ENCODE measurements at regions not wholly inside any gene's neighbourhood (a gene's known extent, or its start where the extent isn't known, plus 50 kb on each side); places are given as distances from the start of the nearest gene placed in this dataset.

- Histone ChIP-seq H3K14ac (replicated peaks; ENCODE audit: low read depth, low read length) (no peak overlapping the region), H3K4ac (ENCODE audit: low read depth, low read length) (no peak overlapping the region), H2AFZ (replicated peaks; ENCODE audit: low read length, poor library complexity) (no peak overlapping the region), H3K4me1 (ENCODE audit: control insufficient read depth, insufficient read depth, low read length) (no peaks in the 10 kb centered on the region), H3K27ac (ENCODE audit: insufficient read depth, low read length) (no peak overlapping the region), H3K4me3 (ENCODE audit: insufficient read depth, low read depth, low read length) (no peak overlapping the region), H3K27me3 (ENCODE audit: control insufficient read depth, insufficient read depth, low read length) (no peaks in the 10 kb centered on the region), H3K18ac (ENCODE audit: low read depth, low read length) (no peak overlapping the region), H3K4me2 (ENCODE audit: low read depth, low read length) (no peak overlapping the region), H4K8ac (ENCODE audit: low read depth in 2 of 2, low read length in 2 of 2) (no peak overlapping the region), H3K9me3 (ENCODE audit: control insufficient read depth, insufficient read depth, low read length) (no peaks in the 10 kb centered on the region), H3K79me1 (ENCODE audit: low read depth in 1 of 2, low read length in 2 of 2) (no peaks in the 10 kb centered on the region), H4K5ac (ENCODE audit: low read depth, low read length) (no peak overlapping the region), H4K20me1 (ENCODE audit: insufficient read depth, low read length) (no peaks in the 10 kb centered on the region), H2BK120ac (ENCODE audit: low read depth, low read length) (no peak overlapping the region), H2BK5ac (ENCODE audit: low read depth, low read length, poor library complexity, severe bottlenecking) (no peak overlapping the region), H3K9ac (ENCODE audit: low read depth, low read length) (no peak overlapping the region), H2BK20ac (ENCODE audit: low read depth, low read length) (no peak overlapping the region), H2BK15ac (ENCODE audit: low read depth, low read length) (no peak overlapping the region), H3K56ac (ENCODE audit: extremely low read depth, insufficient read depth, low read length) (no peak overlapping the region), H2AK5ac (ENCODE audit: low read depth, low read length) (no peak overlapping the region), H3K9me1 (ENCODE audit: insufficient read depth, low read length) (no peaks in the 10 kb centered on the region), H2AK9ac (replicated peaks; ENCODE audit: low read depth, low read length, poor library complexity) (no peak overlapping the region), H3K36me3 (ENCODE audit: control insufficient read depth, insufficient read depth, low read length) (no peaks in the 10 kb centered on the region), H3K23ac (ENCODE audit: low read depth, low read length) (no peak overlapping the region), H4K91ac (ENCODE audit: insufficient read depth, low read depth, low read length) (no peak overlapping the region)
- BruUV-seq (replicated peaks) = no TSS peak
- ATAC-seq (ENCODE audit: low read depth) = no peak
- dilution Hi-C loops (cut with HindIII; ENCODE audit: low sequenced_read_pairs, unreplicated experiment) = no loop called here
- in situ Hi-C loops (cut with MboI; ENCODE audit: low sequenced_read_pairs) = no loop called here
- WGBS, 2 experiments (ENCODE audit: extremely low coverage in 2 of 2, insufficient read length in 1 of 2) = no CpG with 5 or more reads among the region's 3 CpGs
- DNase-seq = no peak
- CTCF ChIA-PET = no interaction called here
- intact Hi-C loops (cut with micrococcal nuclease) = no loop called here
- no peak for TF ChIP-seq POLR2A (IDR thresholded peaks at IDR 0.05; ENCODE audit: low read depth, low read length)
- TF ChIP-seq CEBPB (IDR thresholded peaks at IDR 0.05; ENCODE audit: low read depth, low read length) = no peak
- POLR2A ChIA-PET (ENCODE audit: unreplicated experiment) = no interaction called here
Observed at GRCh38 chr5:119746984-119747383, 117.6 kb downstream of the FAM170A start.
